DND-41 (cell line): ENCODE measurements at regions not wholly inside any gene's neighbourhood (a gene's known extent, or its start where the extent isn't known, plus 50 kb on each side); places are given as distances from the start of the nearest gene placed in this dataset.
"Not testable (repeated sequence)": the region's sequence is repeated elsewhere in the genome, so short reads cannot be mapped to it uniquely, and the experiment has no call there.

ENCODE experiments used
- ATAC-seq: fragments of 200-7000 bp; cut with Tn5 transposase; 3 replicates; pipeline ENCODE4 v1.9.1; 2021; ENCODE audit warnings: low read depth; ENCODE audit not compliant: insufficient read depth
- DNase-seq: peaks from one replicate; pipeline ENCODE4 v3.0.0-alpha.2; 2020
- H2AFZ ChIP-seq: 2 replicates; pipeline ENCODE4 v1.6.0; 2012; ENCODE audit warnings: low read depth, low read length
- H3K27ac ChIP-seq: 2 replicates; pipeline ENCODE4 v1.5.1; 2012; ENCODE audit warnings: low read length, inconsistent platforms
- H3K27me3 ChIP-seq: fragments of 200-600 bp; sonication (generic); 2 replicates; pipeline ENCODE4 v1.6.0; 2012; ENCODE audit warnings: low read length, mild to moderate bottlenecking, inconsistent platforms; ENCODE audit not compliant: insufficient read depth, poor library complexity
- H3K36me3 ChIP-seq: 2 replicates; pipeline ENCODE4 v1.5.1; 2012; ENCODE audit warnings: low read length, inconsistent platforms; ENCODE audit not compliant: insufficient read depth
- H3K4me1 ChIP-seq: 2 replicates; pipeline ENCODE4 v1.5.1; 2012; ENCODE audit warnings: mild to moderate bottlenecking, low read length; ENCODE audit not compliant: insufficient read depth
- H3K4me2 ChIP-seq: 2 replicates; pipeline ENCODE4 v1.6.0; 2012; ENCODE audit warnings: mild to moderate bottlenecking, moderate library complexity, low read length, inconsistent platforms; ENCODE audit not compliant: insufficient read depth
- H3K4me3 ChIP-seq, 2 experiments: fragments of 200-600 bp in 1 of 2; shearing (Covaris generic) in 1 of 2; 2 replicates each; pipeline ENCODE4 v1.5.1; 2012 to 2016; ENCODE audit warnings: inconsistent platforms in 2 of 2, low read length in 2 of 2, mild to moderate bottlenecking in 2 of 2, low read depth in 1 of 2, moderate library complexity in 1 of 2
- H3K79me2 ChIP-seq: 2 replicates; pipeline ENCODE4 v1.6.0; 2012; ENCODE audit warnings: low read length, inconsistent platforms; ENCODE audit not compliant: insufficient read depth
- H3K9ac ChIP-seq: 2 replicates; pipeline ENCODE4 v1.6.0; 2012; ENCODE audit warnings: low read depth, mild to moderate bottlenecking, inconsistent platforms, low read length, moderate library complexity
- H3K9me3 ChIP-seq: 2 replicates; pipeline ENCODE4 v1.5.1; 2012; ENCODE audit warnings: low read length, moderate library complexity, mild to moderate bottlenecking, inconsistent platforms; ENCODE audit not compliant: insufficient read depth, severe bottlenecking
- H4K20me1 ChIP-seq: 2 replicates; pipeline ENCODE4 v1.6.0; 2012; ENCODE audit warnings: low read length; ENCODE audit not compliant: insufficient read depth
- EZH2 ChIP-seq: IDR thresholded peaks from 3 replicates; pipeline ENCODE4 v1.6.1; 2012; ENCODE audit warnings: borderline replicate concordance, low read depth, mild to moderate bottlenecking, moderate library complexity, low read length, inconsistent platforms; ENCODE audit not compliant: severe bottlenecking
- TF ChIP-seq, protein P1 (sequence below): IDR thresholded peaks from 2 replicates; pipeline ENCODE4 v1.5.1; 2012; ENCODE audit warnings: borderline replicate concordance, low read length, moderate library complexity, mild to moderate bottlenecking; ENCODE audit not compliant: poor library complexity, severe bottlenecking; ENCODE audit errors: extremely low read depth

DNA sequence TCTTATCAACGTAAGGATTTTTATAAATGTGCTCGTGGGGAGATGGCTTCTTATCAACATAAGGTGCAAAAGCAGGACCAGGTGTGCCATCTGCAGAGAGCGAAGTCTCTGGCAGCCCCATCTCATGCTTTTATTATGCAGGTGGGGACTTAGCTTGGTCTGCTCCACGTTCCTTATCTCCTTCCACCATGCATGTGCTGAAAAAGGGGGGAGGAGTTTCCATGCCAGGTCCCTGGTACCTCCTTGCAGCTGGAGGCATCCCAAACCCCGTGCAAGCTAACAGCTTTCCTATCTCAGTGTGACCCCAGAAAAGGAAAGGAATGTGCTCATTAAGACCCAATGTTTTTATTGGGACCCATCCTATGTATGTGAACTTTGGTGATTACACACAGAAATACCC is 608.5 kb downstream of the TMEM121 start:
- no peak overlapping the region for H3K4me2 ChIP-seq
- peak overlapping the region; percentile 9; the same call in 1 of the 2 replicates for H3K9ac ChIP-seq
- H3K79me2 ChIP-seq: peaks cover 48% of the 10 kb centered on the region
- H4K20me1 ChIP-seq: no peaks in the 10 kb centered on the region
- DNase-seq (peak; percentile 53), ATAC-seq (0 out of 3 replicates have a peak, but pooled peaks have one; percentile 39)
- no peaks in the 10 kb centered on the region for H3K27me3 ChIP-seq
- peaks cover 73% of the 10 kb centered on the region for H3K4me1 ChIP-seq
- H2AFZ ChIP-seq: no peak overlapping the region
- H3K9me3 ChIP-seq: peaks cover 2% of the 10 kb centered on the region
- H3K36me3 ChIP-seq: no peaks in the 10 kb centered on the region
- TF ChIP-seq, protein P1, sequence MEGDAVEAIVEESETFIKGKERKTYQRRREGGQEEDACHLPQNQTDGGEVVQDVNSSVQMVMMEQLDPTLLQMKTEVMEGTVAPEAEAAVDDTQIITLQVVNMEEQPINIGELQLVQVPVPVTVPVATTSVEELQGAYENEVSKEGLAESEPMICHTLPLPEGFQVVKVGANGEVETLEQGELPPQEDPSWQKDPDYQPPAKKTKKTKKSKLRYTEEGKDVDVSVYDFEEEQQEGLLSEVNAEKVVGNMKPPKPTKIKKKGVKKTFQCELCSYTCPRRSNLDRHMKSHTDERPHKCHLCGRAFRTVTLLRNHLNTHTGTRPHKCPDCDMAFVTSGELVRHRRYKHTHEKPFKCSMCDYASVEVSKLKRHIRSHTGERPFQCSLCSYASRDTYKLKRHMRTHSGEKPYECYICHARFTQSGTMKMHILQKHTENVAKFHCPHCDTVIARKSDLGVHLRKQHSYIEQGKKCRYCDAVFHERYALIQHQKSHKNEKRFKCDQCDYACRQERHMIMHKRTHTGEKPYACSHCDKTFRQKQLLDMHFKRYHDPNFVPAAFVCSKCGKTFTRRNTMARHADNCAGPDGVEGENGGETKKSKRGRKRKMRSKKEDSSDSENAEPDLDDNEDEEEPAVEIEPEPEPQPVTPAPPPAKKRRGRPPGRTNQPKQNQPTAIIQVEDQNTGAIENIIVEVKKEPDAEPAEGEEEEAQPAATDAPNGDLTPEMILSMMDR: no peak
- no peak for TF ChIP-seq EZH2
- H3K4me3 ChIP-seq: no peak overlapping the region
- H3K27ac ChIP-seq: peak overlapping the region; percentile 79

DNA sequence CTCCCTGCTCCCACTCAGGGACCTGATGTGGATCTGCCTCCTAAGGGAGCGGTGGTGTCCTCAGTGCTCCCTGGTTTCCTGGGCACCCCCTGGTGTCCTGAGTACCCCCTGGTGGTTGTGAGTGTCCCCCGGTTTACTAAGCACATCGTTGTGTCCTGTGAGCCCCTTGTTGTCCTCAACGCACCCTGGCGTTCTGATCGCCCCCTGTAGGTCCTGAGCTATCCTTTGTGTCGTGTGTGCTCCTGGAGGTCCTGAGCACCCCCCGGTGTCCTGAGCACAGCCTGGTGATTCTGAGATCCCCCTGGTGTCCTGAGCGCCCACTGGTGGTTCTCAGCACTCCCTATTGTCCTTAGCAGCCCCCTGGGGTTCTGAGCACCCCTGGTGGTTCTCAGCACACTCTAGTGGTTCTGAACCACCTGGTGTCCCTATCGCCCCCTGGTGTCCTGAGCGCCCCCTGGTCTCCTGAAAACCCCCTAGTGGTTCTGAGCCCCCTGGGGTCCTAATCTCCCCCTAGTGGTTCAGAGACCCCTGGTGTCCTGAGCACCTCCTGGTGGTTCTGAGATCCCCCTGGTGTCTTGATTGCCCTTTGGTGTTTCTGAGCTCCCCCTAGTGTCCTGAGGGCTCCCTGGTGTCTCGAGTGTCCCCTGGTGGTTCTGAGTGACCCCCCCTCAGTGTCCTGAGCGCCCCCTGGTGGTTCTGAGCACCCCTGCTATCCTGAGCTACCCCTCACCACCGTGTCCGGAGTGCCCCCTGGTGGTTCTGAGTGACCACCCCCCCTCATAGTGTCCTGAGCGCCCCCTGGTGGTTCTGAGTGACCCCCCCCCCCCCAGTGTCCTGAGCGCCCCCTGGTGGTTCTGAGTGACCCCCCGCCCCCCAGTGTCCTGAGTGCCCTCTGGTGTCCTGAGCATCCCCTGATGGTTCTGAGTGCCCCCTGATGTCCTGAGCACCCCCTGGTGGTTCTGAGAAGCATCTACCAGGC is 615.1 kb downstream of the TMEM121 start:
- Histone ChIP-seq H3K36me3 (peaks cover 7% of the 10 kb centered on the region; the same call in 1 of the 2 replicates), H3K4me2 (no peak overlapping the region), H3K9me3 (peaks cover 2% of the 10 kb centered on the region), H3K4me1 (peaks cover 62% of the 10 kb centered on the region), H4K20me1 (no peaks in the 10 kb centered on the region), H3K27me3 (no peaks in the 10 kb centered on the region), H2AFZ (no peak overlapping the region; the same call in none of the 2 replicates), H3K27ac (peak overlapping the region; percentile 83), H3K79me2 (peaks cover 37% of the 10 kb centered on the region), H3K4me3 (no peak overlapping the region), H3K9ac (0 out of 2 replicates have a peak overlapping the region, but pooled peaks have one; percentile 8)
- DNase-seq (peak; percentile 60), ATAC-seq (peak; percentile 65)
- TF ChIP-seq, protein P1: peak; percentile 53
- no peak for TF ChIP-seq EZH2

- Histone ChIP-seq H3K36me3 (peaks cover 22% of the 10 kb centered on the region), H3K4me3 (peak overlapping the region in 1 of 2 experiments; percentile 53; a peak in 2 of 4 replicates), H3K79me2 (peaks cover 61% of the 10 kb centered on the region), H3K4me2 (peak overlapping the region; percentile 57), H3K9ac (peak overlapping the region; percentile 65), H3K27ac (peak overlapping the region; percentile 88), H2AFZ (0 out of 2 replicates have a peak overlapping the region, but pooled peaks have one; percentile 45), H3K4me1 (peaks cover 85% of the 10 kb centered on the region)
- H3K9me3 ChIP-seq, H4K20me1 ChIP-seq, H3K27me3 ChIP-seq: not testable (repeated sequence)
- peak; percentile 82 for DNase-seq
- peak; percentile 73 for ATAC-seq
Observed at GRCh38 chr14:106145731-106146130, 619.3 kb downstream of the TMEM121 start.

- peak; percentile 58; the same call in 2 of the 3 replicates for ATAC-seq
- not testable (repeated sequence) for H3K4me3 ChIP-seq
Observed at GRCh38 chr14:106153362-106153955, 627.1 kb downstream of the TMEM121 start.

More at GRCh38 chr14:106153362-106153955, 627.1 kb downstream of the TMEM121 start:
- not testable (repeated sequence) for H3K27me3 ChIP-seq, H3K9me3 ChIP-seq, H4K20me1 ChIP-seq
- peak; percentile 81 for DNase-seq
- H3K79me2 ChIP-seq: peaks cover 61% of the 10 kb centered on the region
- peak overlapping the region; percentile 52 for H3K4me2 ChIP-seq
- H2AFZ ChIP-seq: peak overlapping the region; percentile 64; the same call in 1 of the 2 replicates
- peak overlapping the region; percentile 33; the same call in 1 of the 2 replicates for H3K9ac ChIP-seq
- peaks cover 26% of the 10 kb centered on the region for H3K36me3 ChIP-seq
- peaks cover 50% of the 10 kb centered on the region for H3K4me1 ChIP-seq
- peak overlapping the region; percentile 83 for H3K27ac ChIP-seq
- TF ChIP-seq, protein P1: peak; percentile 77
